HG02610 (cell line): ENCODE measurements at regions not wholly inside any gene's neighbourhood (a gene's known extent, or its start where the extent isn't known, plus 50 kb on each side); places are given as distances from the start of the nearest gene placed in this dataset.

Source experiments
- ATAC-seq: cut with Tn5 transposase; IDR thresholded peaks from one replicate; pipeline ENCODE4 v1.9.1; 2021; ENCODE audit warnings: mild to moderate bottlenecking, moderate library complexity; ENCODE audit not compliant: unreplicated experiment

DNA sequence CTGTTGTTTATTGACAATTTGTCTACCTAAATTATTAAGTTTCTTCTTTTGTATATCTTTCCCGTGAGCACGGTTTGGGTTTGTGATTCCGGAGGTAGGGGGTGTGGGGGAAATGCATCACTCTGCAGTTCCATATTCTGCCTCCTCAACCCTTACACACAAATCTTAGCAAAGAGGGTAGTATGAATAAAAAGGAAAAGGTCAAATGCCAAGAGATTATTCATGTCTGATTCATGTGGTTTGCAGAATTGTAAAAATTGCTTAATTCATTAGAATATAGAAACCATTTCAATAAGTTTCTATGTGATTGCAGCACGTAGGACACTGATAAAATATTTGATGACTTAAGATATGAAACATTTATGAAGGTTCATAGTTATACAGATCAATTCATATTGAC lies 601.9 kb downstream of the SEMA5A start:
- no peak for ATAC-seq

DNA sequence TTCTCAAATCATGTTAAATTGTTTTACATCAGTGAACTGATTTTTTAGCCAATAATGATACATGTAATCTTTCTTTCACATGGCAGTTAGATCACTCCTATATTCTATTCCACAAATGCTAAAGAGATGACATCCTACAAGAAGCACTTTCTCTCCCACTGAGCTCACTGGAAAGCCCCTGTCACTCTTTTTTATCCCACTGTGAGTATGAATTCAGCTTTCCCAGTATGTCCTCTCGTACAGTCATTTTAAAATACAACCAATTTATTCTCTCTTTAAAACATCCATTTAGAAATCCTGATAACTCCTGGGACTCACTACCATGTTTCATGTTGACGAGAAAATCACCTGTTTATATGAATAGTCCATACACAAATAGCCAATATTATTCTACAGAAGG lies 599.9 kb downstream of the SEMA5A start:
- no peak for ATAC-seq

DNA sequence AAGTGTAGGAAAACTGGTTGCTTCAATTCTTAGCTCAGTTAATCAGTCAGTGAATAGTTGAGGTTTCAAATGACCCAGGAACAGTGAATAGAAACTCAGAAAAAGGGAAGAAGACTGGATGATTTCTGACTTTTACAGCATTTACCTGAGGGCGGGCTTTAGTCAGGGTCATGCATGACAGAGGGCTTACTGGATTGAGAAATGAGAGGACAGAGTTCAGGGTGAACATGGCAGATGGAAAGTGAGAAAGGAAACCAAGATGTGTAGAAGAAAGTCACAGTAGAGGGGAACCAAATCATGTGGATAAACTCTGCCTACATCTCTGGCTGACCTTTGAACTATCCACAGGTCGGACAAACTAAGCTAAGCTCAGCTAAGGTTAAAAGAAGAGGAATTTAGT lies 596.0 kb downstream of the SEMA5A start:
- ATAC-seq = peak; percentile 93

DNA sequence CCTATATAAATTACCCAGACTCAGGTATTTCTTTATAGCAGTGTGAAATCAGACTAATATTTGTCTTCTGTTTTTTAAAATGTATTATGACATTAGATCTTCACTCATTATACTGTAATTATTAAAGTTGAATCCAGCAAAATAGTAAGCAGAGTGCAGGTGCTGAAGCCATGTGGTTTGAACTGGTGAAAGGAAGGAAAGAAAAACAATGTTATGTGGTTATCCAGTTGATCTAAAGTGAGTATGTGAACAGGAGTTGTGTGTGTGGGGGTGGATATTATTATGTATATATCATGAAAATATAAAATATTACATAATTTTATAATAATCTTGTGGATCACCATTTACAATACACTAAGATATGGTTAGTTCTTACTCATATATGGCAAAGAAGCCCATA lies 593.7 kb downstream of the SEMA5A start:
- no peak for ATAC-seq

DNA sequence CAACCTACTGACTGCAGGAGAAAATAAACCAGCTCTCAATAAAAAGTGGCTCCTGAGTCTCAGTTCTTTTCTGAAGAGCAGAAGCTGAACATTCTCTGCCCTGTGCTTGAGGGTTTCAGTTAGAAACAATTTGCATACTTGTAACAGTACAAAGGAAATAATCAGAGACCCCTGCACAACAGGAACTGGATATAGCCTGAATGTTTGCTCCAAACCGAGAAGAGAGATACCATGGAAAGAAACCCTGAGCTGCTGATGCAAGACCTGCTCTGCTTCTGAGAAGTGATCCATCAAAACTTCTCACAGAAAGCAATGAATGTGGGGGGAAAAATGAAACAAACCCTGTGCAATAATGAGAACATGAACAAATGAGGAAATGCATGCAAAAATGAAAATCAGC lies 592.9 kb downstream of the SEMA5A start:
- no peak for ATAC-seq

DNA sequence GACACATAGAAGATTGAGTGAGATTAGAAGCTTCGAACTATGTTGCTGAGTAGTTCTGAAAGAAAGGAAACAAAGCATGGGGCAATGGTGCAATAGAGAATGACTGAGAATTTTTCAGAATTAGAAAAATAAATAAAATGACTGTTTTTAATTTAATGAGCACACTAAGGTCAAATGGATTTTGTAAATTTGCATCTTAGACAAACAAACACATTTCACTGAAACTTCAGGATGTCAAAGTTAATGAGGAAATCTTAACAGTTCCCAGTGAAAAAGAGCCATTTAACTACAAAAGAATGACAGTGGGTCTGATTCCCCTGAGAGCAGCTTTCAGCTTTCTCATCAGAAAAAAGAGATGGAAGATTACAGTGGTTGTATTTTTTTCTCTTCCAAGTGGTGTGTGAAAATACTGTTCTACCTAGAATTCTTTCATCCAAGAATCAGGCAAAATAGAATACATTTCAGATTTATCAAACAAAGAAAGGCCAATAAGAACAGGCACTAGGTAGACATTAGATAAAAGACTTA lies 591.9 kb downstream of the SEMA5A start:
- ATAC-seq = no peak

DNA sequence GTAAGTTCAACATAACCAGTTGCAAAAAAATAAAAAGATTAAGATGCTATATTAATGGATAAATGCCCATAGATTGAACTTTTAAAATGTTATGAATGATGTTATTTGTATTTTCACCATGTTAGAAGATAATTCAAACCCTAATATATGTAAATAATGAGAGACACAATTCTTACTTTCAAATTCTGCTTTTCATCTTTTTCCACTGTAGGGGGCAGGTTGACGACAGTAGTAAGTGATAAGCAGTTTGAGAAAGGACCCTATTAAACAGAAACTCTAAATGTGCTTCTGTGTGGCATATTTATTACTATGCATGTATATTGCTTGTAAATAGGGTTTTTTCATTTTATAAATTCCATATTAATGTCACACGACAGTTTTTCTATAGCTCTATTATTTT lies 591.1 kb downstream of the SEMA5A start:
- no peak for ATAC-seq

DNA sequence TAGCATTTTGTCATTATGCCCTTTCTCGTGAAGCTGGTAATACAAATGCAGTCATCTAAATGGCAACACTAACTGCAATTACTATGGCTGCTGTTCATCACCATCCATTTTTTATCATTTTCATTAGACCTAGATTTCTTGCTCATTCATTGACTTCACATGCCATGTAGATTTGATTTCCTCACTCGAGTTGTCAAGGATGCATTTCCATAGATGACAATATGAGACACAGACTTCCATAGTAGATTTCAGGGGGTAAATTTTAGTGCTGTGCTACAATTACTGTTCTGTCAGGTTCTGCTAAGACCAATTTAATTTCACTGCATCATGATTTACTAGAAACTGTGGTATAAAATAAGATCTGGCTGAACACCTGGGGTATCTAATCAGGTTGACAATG lies 589.2 kb downstream of the SEMA5A start:
- no peak for ATAC-seq

DNA sequence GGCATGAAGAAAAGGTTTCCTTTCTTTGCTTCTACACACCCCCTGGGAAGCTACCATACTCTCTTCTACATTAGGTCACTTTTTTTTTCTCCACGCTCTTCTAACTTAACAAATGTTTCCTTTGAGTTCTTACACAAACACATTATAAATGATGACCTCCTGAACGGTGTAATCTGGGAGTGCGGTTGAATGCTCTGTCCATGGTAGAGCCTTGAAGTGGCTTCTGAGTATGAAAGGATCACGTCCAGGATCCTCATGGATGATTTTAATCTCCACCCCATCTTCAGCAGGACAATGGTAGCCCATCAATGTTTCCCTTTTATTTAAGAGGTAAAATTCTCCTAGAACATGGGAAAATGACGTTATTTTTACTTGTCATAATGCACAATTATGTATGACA lies 587.3 kb downstream of the SEMA5A start:
- no peak for ATAC-seq

DNA sequence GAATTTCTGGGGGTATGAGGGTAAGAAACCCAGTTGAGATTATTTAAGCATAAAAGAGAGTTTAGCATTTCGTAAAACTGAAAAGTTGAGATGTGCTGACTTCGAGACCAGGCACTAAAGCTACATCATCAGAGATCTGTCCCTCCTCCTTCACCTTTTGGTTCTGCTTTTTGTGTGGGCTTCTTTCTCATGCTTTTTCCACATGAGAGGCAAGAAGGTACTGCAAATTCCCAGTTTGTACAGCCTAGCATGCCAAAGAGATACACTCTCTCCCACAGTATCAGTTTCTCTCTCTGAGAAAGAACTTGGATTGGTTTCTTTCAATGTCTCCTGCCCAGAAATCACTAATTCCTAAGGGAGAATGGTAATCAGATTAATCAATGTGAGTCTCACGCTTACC lies 584.7 kb downstream of the SEMA5A start:
- no peak for ATAC-seq

DNA sequence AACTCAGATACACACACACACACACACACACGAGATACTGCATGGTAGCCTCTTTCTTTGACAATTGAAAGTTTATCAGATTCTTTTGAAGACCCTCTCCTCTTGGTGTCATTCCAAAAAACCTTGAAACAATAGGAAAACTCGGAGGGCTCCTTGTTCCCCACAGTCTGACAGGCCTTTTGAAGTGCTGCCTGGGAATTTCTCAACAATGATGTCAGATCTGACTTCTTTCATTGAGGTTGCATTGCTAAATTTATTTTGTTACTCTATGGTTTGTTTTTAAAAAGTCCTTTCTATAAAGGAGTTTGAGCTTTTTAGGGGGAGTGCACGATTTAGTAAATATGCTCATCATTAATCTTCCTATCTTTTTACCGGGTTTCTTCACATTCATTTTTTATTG lies 583.9 kb downstream of the SEMA5A start:
- ATAC-seq = no peak

DNA sequence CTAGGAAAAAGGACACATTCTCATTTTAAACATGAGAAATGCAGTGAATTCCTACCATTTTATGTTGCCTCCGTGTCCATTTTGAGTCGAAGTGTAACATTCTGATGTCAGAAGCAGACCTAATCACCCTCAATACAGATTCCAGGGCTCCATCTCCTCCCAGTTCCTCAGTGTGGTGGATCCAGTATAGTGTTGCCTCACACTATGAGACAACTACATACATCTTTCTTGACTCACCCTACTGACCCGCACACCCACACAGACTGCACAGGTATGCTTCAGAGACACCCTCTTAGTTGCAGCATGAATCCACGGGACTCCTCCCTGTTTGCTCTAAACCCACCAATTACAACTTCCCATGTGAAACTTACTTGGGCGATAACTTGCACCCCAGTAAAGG lies 564.9 kb downstream of the SEMA5A start:
- no peak for ATAC-seq

DNA sequence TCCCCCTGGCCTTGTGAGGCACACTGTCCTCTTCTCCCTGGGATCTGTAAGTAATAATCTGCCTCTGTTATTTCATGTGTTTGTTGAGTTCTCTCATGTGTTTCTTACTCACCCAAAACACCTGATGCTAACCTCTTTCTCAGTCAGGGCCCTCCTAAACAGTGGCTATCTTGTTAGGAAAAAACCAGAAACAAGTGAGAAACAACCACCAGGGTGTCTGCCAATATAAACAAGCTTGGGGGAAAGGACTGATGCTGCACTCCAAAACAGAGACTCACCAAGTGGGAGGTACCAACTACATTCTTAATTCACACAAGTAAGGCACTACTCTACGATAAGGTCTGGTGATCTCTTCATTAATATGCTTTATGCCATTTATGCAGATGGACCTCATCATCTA lies 564.4 kb downstream of the SEMA5A start:
- no peak for ATAC-seq

DNA sequence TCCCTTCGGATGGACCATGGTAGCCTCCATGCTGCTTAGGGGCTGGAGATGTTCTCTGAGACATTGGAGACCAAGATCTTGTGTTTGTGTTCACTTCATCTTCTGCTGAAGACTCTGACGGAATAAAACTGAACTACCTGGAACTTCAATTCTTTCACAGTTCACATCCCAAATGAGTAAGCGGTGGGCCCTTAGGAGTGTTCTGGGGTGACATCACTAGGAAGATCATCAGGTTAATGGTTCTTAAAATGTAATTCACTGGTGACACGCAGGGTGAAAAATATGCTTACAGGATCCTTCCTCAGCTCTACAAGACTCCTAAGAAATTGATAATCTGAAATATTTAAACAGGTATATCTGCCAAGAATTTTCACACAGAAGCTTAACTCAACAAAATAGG lies 561.5 kb downstream of the SEMA5A start:
- ATAC-seq = no peak
